Dendritic cell treated with granulocyte-macrophage colony-stimulating factor and Interleukin-4, amounts not matched to agents 40 ng/mL and 50 ng/mL, for 4 days (primary cell): ENCODE measurements at regions not wholly inside any gene's neighbourhood (a gene's known extent, or its start where the extent isn't known, plus 50 kb on each side); places are given as distances from the start of the nearest gene placed in this dataset.
"Not testable (repeated sequence)": the region's sequence is repeated elsewhere in the genome, so short reads cannot be mapped to it uniquely, and the experiment has no call there.

Experiments
- H3K27ac Mint-ChIP-seq: one replicate; pipeline ENCODE4 v1.8.0; 2022; ENCODE audit warnings: mild to moderate bottlenecking, mixed read lengths
- H3K27me3 Mint-ChIP-seq: one replicate; pipeline ENCODE4 v1.8.0; 2022; ENCODE audit warnings: mild to moderate bottlenecking, mixed read lengths
- H3K36me3 Mint-ChIP-seq: one replicate; pipeline ENCODE4 v1.8.0; 2022; ENCODE audit warnings: low read depth, mixed read lengths
- H3K4me1 Mint-ChIP-seq: one replicate; pipeline ENCODE4 v1.8.0; 2022; ENCODE audit warnings: low read depth, mixed read lengths
- H3K4me3 Mint-ChIP-seq: one replicate; pipeline ENCODE4 v1.8.0; 2022; ENCODE audit warnings: mild to moderate bottlenecking, moderate library complexity, mixed read lengths
- H3K9me3 Mint-ChIP-seq: one replicate; pipeline ENCODE4 v1.8.0; 2022; ENCODE audit warnings: mixed read lengths
- intact Hi-C: fragments of 100-400 bp; cut with micrococcal nuclease; formaldehyde crosslinking; loops from one replicate; pipeline ENCODE4 v1.15.0; 2022

DNA sequence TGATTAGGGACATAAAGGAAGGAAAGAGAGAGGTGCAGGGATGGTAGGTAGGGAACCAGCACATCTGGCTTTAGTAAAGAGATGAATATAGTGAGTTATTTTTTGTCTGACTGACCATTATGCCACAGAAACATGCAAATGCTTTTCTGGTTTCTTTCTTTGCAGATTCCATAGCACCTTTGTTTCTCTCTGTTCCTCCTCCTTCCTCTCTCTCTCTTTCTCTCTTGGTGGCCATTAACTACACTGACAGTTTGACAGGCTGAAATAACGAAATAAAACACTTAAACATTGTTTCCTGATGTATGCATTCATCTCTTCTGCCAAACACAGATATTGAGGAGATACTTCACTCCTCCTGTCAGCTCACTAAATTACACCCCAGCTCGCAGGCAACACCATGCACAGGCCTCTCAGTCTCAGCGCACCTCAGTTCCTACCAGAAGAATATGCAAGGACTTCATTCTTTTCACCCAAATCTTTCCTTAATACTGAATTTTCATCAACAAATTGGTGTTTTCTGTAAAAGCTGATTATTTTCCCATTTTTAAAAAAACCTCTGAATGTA, 406.9 kb upstream of the SOX5 start:
- Mint-ChIP-seq H3K27ac (no peak overlapping the region), H3K36me3 (no peaks in the 10 kb centered on the region)
- intact Hi-C loops = no loop called here

DNA sequence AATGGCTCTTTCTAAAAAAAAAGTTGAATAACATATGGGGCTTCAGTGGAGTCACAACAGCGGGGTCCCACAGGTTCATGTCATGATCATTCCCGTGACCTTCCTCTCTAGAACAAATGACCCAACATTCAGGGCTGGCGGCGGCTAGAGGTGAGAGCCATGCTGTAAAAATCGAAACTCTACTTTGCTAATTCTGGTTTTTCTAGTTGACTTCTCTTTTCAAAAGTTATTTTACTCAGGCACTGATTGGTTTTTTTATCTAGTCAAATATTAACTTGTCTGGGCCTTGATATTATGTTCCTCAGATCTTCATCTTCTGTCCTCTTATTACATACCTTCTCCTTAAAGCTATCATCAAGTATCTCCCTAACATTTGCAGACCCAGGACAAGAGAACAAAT, 402.9 kb upstream of the SOX5 start:
- H3K36me3 Mint-ChIP-seq = no peaks in the 10 kb centered on the region
- H3K9me3 Mint-ChIP-seq = no peaks in the 10 kb centered on the region
- no peaks in the 10 kb centered on the region for H3K27me3 Mint-ChIP-seq
- H3K4me1 Mint-ChIP-seq = no peaks in the 10 kb centered on the region
- intact Hi-C loops = no loop called here
- H3K4me3 Mint-ChIP-seq = no peak overlapping the region
- H3K27ac Mint-ChIP-seq = no peak overlapping the region

More for the DNA sequence above, 406.9 kb upstream of the SOX5 start:
- H3K4me3 Mint-ChIP-seq = no peak overlapping the region
- no peaks in the 10 kb centered on the region for H3K9me3 Mint-ChIP-seq
- H3K27me3 Mint-ChIP-seq = no peaks in the 10 kb centered on the region
- H3K4me1 Mint-ChIP-seq = no peaks in the 10 kb centered on the region

DNA sequence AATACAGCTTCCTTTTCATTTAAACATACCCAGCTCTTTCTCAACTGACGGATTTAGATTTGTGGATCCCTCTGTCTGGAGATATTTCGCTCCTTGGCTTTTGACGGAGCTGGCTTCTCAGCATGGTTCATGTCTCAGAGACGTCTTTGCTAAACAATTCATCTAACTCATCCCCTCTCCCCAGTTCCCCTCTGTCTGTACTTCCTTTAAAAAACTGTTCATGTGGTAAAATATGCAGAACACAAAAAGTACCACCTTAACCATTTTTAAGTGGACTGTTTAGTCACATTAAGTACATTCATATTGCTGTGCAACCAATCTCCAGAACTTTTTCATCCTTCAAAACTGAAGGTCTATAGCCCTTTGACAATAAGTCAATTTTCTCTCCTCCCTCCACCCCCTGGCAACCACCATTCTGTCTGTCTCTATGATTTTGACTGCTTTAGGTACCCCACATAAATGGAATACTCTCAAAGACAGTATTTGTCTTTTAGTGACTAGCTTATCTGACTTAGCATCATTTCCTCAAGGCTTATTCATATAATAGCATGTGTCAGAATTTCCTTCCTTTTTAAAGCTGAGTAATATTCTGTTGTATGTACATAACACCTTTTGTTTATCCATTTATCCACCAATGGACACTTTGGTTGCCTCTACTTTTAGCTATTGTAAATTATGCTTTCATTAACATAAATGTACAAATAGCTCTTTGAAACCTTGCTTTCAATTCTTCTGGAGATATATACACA, 399.8 kb upstream of the SOX5 start:
- intact Hi-C loops = no loop called here
- Mint-ChIP-seq H3K4me1 (no peaks in the 10 kb centered on the region), H3K36me3 (no peaks in the 10 kb centered on the region)

DNA sequence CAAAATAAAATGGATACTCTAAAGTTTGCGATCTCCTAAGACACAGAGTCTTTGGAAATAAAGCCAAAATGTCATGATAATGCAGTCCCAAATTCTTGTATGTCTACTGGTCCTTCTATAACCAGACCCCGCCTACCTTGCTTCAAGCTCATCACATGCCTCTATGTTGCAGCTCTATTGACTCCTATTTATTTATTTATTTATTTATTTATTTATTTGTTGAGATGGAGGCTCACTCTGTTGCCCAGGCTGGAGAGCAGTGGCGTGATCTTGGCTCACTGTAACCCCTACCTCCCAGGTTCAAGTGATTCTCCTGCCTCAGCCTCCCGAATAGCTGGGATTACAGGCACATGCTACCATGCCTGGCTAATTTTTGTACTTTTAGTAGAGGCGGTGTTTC, 398.7 kb upstream of the SOX5 start:
- H3K4me3 Mint-ChIP-seq, H3K36me3 Mint-ChIP-seq, intact Hi-C loops, H3K4me1 Mint-ChIP-seq, H3K27me3 Mint-ChIP-seq, H3K27ac Mint-ChIP-seq, H3K9me3 Mint-ChIP-seq: not testable (repeated sequence)

More for the DNA sequence above, 399.8 kb upstream of the SOX5 start:
- Mint-ChIP-seq H3K9me3 (no peaks in the 10 kb centered on the region), H3K27me3 (no peaks in the 10 kb centered on the region), H3K4me3 (no peak overlapping the region), H3K27ac (no peak overlapping the region)

DNA sequence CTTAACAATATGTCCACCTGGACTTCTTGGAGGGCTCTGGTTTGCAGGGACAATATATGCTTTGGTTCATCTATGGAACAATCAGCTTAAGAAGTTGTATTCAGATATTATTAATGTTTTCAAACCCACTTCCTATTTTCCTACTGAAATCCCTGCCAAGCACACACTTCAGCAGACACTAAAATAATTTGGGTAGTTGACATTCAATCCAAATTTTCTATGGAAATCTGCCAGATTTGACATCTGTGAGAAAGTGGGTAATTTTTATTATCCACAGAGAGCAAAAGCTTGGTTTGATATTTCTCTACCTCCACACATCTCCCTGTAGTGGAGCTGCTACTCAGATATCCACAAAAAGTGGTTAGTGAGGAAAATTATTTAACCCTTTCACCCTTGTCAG, 378.8 kb upstream of the SOX5 start:
- Mint-ChIP-seq H3K36me3 (no peaks in the 10 kb centered on the region), H3K4me3 (no peak overlapping the region), H3K9me3 (peaks cover 13% of the 10 kb centered on the region), H3K27ac (no peak overlapping the region), H3K27me3 (no peaks in the 10 kb centered on the region), H3K4me1 (no peaks in the 10 kb centered on the region)
- intact Hi-C loops = no loop called here

DNA sequence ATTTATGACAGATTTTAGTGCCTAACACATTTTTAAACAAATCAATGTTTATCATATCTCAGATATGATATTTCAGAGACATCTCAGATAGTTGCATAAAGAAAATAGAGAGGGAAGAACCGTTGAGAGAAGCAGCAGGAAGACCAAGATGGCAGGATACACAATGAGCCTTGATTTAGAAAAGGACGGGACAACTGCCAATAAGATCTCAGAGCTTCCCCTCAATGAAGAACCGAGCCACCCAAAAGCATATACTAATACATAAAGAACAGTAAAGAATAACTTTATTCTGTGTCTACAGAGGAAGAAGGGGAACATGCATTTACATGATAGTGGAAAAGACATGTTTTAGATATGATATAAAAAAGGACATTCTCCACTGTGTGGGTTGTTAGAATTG, 375.9 kb upstream of the SOX5 start:
- H3K27ac Mint-ChIP-seq = no peak overlapping the region
- intact Hi-C loops = no loop called here
- no peak overlapping the region for H3K4me3 Mint-ChIP-seq
- H3K4me1 Mint-ChIP-seq = no peaks in the 10 kb centered on the region
- H3K27me3 Mint-ChIP-seq = no peaks in the 10 kb centered on the region
- no peaks in the 10 kb centered on the region for H3K36me3 Mint-ChIP-seq
- H3K9me3 Mint-ChIP-seq = peaks cover 4% of the 10 kb centered on the region

DNA sequence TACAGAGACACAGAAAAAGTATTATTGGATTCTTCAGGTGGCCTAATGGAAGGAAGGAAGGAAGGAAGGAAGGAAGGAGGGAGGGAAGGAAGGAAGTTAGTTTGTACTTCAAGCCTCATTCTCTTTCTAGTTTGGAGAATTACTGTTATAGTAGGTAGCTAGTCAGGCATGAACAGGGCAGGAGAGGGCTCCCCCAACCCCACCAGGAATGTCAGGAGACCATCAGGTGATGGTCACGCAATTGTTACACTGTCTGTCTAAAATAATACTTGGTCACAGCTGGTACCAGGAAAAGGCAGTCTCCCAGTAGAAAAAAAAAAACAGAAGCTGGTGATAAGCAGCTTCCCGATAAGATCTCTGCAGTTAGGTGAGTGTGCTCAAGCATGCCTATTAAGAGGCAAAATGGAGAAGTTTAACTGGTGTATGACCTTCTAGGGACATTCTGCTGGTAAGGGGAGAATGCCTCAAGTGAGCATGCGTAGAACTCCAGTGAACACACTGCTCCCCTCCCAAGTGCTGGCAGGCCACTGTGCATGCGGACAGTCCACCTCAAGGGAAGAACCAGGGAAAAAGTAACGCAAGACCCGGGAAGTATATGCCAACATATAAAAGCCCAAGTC, 358.4 kb upstream of the SOX5 start:
- H3K9me3 Mint-ChIP-seq = no peaks in the 10 kb centered on the region
- no peak overlapping the region for H3K27ac Mint-ChIP-seq
- H3K27me3 Mint-ChIP-seq = no peaks in the 10 kb centered on the region
- no peaks in the 10 kb centered on the region for H3K36me3 Mint-ChIP-seq
- intact Hi-C loops = no loop called here
- no peak overlapping the region for H3K4me3 Mint-ChIP-seq
- no peaks in the 10 kb centered on the region for H3K4me1 Mint-ChIP-seq

DNA sequence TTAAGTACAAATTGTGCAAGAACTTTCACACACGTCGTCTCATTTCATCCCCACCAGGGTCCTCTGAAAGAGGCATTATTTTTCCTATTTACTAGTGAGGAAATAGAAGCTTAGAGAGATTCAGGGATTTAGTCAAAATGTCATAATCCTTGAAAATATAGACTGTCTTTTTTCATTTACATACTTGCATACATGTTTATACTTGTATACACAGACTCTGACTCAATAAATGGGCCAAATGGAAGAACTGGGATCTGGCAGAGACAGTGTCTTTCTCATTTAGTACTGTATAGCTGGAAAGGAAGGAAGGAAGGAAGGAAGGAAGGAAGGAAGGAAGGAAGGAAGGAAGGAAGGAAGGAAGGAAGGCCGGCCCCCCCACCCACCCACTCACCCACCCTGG, 357.7 kb upstream of the SOX5 start:
- Mint-ChIP-seq H3K4me1 (no peaks in the 10 kb centered on the region), H3K4me3 (no peak overlapping the region), H3K27me3 (no peaks in the 10 kb centered on the region), H3K9me3 (no peaks in the 10 kb centered on the region), H3K27ac (no peak overlapping the region), H3K36me3 (no peaks in the 10 kb centered on the region)
- intact Hi-C loops = no loop called here

DNA sequence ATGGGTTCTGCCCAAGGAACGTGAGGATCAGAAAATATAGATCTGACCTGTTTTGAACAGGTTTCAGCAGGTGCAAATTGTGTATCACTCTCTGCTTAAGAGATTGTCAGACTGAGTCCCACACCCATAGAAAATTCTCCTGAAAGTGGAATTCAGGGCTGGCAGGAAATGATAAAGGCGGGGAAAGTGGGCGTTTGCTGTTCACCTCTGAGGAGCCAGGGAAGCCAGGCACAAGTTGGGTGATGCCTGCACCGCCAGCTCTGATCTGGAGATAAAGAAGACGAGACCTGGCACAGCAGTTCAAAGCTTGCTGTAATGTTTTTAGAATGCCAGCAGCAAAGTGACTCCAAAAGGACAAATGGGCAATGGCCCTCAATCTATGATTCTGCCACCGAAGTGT, 356.5 kb upstream of the SOX5 start:
- H3K27ac Mint-ChIP-seq = no peak overlapping the region
- H3K4me3 Mint-ChIP-seq = no peak overlapping the region
- H3K27me3 Mint-ChIP-seq = no peaks in the 10 kb centered on the region

DNA sequence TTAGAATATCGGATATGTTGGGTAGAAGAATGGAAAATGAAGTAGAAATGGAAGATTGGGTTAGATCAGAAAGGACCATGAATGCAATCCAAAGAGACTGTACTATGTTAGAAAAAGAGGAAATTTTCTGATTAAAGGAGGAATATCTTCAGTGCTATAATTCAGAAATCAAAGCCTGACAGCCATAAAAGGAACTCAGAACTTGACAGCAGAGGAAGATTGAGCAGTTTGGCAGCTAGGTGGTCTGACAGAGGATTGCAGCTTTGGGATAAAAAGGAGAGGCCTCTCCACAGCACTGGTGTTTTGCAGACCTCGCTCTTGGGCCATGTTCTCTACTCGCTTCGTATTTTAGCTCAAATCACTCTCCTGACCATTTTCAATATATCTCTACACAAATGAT, 354.8 kb upstream of the SOX5 start:
- no peaks in the 10 kb centered on the region for H3K9me3 Mint-ChIP-seq
- H3K4me1 Mint-ChIP-seq = no peaks in the 10 kb centered on the region
- H3K27me3 Mint-ChIP-seq = no peaks in the 10 kb centered on the region
- no peaks in the 10 kb centered on the region for H3K36me3 Mint-ChIP-seq
- H3K4me3 Mint-ChIP-seq = no peak overlapping the region
- intact Hi-C loops = no loop called here
- H3K27ac Mint-ChIP-seq = no peak overlapping the region

More for the DNA sequence above, 356.5 kb upstream of the SOX5 start:
- intact Hi-C loops = no loop called here
- Mint-ChIP-seq H3K36me3 (no peaks in the 10 kb centered on the region), H3K9me3 (no peaks in the 10 kb centered on the region), H3K4me1 (no peaks in the 10 kb centered on the region)

DNA sequence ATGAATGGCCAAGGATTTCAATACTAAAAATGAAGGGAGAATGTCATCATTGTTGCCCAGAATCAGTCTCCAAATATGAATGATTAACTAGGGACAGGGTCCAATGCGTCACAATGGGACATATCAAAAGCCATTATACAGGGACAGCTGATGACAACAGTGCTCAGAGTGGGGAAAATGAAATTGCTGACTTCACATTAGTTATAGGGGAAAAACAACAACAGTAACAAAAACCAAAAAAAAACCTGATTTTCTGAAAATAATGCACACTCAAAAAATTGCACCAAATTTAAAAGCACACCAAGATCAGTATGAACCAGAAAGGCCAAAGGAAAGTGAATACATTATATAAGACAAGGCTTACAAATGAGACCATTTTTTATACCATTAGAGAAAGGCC, 353.2 kb upstream of the SOX5 start:
- intact Hi-C loops = no loop called here
- no peak overlapping the region for H3K27ac Mint-ChIP-seq
- no peaks in the 10 kb centered on the region for H3K36me3 Mint-ChIP-seq
- H3K27me3 Mint-ChIP-seq = no peaks in the 10 kb centered on the region
- H3K4me3 Mint-ChIP-seq = no peak overlapping the region
- H3K9me3 Mint-ChIP-seq = no peaks in the 10 kb centered on the region
- no peaks in the 10 kb centered on the region for H3K4me1 Mint-ChIP-seq

DNA sequence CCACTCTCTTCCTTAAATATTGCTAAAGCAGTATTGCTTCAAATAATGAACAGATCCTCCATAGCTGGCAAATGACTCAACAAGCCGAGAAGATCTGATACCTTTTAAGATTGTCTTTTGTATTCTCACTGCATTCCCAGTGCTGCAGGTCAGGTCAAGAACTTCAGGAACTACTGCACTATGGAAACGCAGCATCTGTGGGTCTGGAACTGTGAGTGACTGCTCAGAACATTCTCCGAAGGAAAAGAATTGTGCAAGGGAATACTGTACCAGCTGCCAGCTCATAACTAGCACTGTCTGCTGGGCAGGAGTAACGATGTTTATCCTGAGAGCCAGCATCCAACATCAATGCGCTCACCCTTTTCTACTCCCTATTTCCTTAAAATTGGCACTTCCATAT, 348.0 kb upstream of the SOX5 start:
- Mint-ChIP-seq H3K27ac (no peak overlapping the region), H3K4me1 (no peaks in the 10 kb centered on the region), H3K4me3 (no peak overlapping the region), H3K27me3 (no peaks in the 10 kb centered on the region), H3K36me3 (no peaks in the 10 kb centered on the region), H3K9me3 (no peaks in the 10 kb centered on the region)
- intact Hi-C loops = no loop called here

DNA sequence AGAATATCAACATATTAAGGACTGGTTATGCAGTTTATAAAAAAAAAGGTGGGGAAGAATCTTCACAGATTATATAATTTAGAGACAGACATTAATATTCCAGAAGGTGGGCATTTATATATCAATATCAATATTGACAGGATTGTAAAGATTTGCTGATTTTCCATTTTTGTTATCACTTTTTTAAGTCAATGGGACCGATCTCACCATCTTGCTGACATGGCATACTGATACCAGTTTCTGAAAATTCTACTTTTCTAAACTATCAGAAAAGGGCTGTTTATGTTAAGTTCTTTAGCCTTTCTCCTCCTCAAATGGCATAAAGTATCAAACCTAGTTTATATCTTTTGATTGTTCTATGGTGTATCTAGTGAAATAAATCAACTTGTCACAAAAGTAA, 344.1 kb upstream of the SOX5 start:
- Mint-ChIP-seq H3K4me3 (no peak overlapping the region), H3K27ac (no peak overlapping the region), H3K9me3 (no peaks in the 10 kb centered on the region), H3K36me3 (no peaks in the 10 kb centered on the region), H3K4me1 (no peaks in the 10 kb centered on the region), H3K27me3 (no peaks in the 10 kb centered on the region)
- intact Hi-C loops = no loop called here

DNA sequence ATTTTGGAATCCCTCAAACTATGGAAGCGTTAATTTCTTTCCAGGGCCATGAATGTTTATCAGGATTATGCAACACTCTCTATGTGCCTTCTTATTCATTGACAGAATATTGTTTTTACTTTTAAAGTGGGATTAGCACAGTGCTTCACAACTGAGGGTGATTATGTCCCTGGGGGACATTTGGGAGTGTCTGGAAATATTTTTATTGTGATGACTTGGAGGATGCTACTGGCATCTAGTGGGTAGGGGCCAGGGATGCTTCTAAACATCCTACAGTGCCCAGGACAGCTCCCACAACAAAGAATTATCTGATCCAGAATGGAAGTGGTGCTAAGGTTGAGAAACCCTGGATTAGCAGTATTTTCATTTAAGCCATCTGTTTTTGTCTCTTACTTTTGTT, 338.5 kb upstream of the SOX5 start:
- no peaks in the 10 kb centered on the region for H3K36me3 Mint-ChIP-seq
- H3K27me3 Mint-ChIP-seq = no peaks in the 10 kb centered on the region
- no peak overlapping the region for H3K4me3 Mint-ChIP-seq
- no peak overlapping the region for H3K27ac Mint-ChIP-seq
- intact Hi-C loops = no loop called here
- H3K9me3 Mint-ChIP-seq = no peaks in the 10 kb centered on the region
- no peaks in the 10 kb centered on the region for H3K4me1 Mint-ChIP-seq

DNA sequence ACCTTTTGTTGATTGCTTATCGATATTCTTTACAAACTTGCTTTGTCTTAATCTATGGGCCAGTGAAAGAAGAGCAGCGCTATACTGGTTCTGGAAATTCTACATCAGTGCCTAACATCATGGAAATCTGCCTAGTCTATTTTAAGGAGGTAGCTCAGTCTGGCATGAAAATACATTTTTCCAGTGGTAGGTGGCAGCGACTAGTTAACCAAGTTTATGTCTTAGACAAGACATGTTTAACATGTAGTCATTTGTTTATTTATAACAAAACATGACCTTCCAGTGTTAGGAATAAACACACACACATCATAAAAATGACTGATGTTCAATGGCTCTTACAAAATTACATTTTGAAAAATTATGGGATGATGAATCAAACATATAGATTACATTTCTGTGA, 336.0 kb upstream of the SOX5 start:
- no peaks in the 10 kb centered on the region for H3K27me3 Mint-ChIP-seq
- no peak overlapping the region for H3K4me3 Mint-ChIP-seq
- no peaks in the 10 kb centered on the region for H3K4me1 Mint-ChIP-seq
- H3K27ac Mint-ChIP-seq = no peak overlapping the region
- H3K9me3 Mint-ChIP-seq = no peaks in the 10 kb centered on the region
- H3K36me3 Mint-ChIP-seq = no peaks in the 10 kb centered on the region
- intact Hi-C loops = no loop called here
